NB4 (cell line): ENCODE measurements at regions not wholly inside any gene's neighbourhood (a gene's known extent, or its start where the extent isn't known, plus 50 kb on each side); places are given as distances from the start of the nearest gene placed in this dataset.

Source experiments
- MYC ChIP-seq: IDR thresholded peaks from 2 replicates; pipeline ENCODE4 v1.6.1; 2011; ENCODE audit warnings: low read depth, low read length
- POLR2A ChIP-seq: IDR thresholded peaks from 2 replicates; pipeline ENCODE4 v1.6.1; 2011; ENCODE audit warnings: mild to moderate bottlenecking; ENCODE audit not compliant: insufficient read length; ENCODE audit errors: extremely low read depth
- TF ChIP-seq, protein P1 (sequence below): IDR thresholded peaks from one replicate; pipeline ENCODE4 v1.5.1; 2012; ENCODE audit warnings: low read depth, low read length
- TF ChIP-seq, protein P2 (sequence below): IDR thresholded peaks from 2 replicates; pipeline ENCODE4 v1.6.1; 2011; ENCODE audit warnings: low read depth, low read length

DNA sequence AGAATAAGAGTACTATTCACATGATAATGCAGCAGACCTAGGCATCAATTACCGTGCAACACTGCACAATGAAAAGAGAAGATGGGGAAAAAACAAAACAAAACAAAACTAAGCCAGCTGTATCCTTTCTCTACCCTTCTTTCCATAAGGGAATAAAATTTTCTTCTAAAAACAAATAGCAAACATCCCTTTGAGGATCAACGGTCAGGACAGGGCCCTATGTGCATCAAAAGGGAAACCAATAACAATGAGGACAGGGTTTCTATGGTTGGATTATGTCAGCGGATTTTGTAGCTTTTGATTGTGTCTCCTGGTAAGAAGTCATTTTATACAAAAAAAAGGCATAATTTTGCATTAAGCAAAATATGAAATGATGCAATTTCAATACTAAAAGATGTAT is 350.3 kb downstream of the SLC6A15 start:
- TF ChIP-seq, protein P1, sequence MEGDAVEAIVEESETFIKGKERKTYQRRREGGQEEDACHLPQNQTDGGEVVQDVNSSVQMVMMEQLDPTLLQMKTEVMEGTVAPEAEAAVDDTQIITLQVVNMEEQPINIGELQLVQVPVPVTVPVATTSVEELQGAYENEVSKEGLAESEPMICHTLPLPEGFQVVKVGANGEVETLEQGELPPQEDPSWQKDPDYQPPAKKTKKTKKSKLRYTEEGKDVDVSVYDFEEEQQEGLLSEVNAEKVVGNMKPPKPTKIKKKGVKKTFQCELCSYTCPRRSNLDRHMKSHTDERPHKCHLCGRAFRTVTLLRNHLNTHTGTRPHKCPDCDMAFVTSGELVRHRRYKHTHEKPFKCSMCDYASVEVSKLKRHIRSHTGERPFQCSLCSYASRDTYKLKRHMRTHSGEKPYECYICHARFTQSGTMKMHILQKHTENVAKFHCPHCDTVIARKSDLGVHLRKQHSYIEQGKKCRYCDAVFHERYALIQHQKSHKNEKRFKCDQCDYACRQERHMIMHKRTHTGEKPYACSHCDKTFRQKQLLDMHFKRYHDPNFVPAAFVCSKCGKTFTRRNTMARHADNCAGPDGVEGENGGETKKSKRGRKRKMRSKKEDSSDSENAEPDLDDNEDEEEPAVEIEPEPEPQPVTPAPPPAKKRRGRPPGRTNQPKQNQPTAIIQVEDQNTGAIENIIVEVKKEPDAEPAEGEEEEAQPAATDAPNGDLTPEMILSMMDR, result no peak
- TF ChIP-seq, protein P2, sequence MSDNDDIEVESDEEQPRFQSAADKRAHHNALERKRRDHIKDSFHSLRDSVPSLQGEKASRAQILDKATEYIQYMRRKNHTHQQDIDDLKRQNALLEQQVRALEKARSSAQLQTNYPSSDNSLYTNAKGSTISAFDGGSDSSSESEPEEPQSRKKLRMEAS, result no peak
- TF ChIP-seq POLR2A, result no peak
- no peak for TF ChIP-seq MYC
